NCI-H226 (cell line): ENCODE measurements at regions not wholly inside any gene's neighbourhood (a gene's known extent, or its start where the extent isn't known, plus 50 kb on each side); places are given as distances from the start of the nearest gene placed in this dataset.

Experiments
- DNase-seq: peaks from one replicate; pipeline ENCODE4 v3.0.0-alpha.2; 2015

DNA sequence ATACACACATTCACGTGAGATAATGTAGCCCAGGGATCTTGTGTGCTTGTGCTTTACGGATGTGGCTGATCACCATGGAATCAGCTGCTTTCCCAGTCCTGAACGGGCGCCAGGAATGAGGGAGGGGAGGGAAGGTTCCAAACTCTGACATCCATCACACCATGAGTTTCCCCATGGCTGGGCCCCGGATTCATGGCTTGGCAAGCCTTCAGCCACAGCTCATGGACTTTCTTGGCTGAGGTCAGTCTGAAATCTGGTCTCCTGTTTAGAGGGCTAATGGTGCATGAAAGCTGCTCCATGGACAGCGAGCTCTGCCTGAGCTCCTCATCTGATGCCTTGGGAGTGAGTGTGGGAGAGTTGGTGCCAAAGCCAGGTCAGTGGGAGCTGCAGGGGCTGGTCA, 767.6 kb upstream of the EEF2KMT start:
- peak; percentile 46 for DNase-seq

DNA sequence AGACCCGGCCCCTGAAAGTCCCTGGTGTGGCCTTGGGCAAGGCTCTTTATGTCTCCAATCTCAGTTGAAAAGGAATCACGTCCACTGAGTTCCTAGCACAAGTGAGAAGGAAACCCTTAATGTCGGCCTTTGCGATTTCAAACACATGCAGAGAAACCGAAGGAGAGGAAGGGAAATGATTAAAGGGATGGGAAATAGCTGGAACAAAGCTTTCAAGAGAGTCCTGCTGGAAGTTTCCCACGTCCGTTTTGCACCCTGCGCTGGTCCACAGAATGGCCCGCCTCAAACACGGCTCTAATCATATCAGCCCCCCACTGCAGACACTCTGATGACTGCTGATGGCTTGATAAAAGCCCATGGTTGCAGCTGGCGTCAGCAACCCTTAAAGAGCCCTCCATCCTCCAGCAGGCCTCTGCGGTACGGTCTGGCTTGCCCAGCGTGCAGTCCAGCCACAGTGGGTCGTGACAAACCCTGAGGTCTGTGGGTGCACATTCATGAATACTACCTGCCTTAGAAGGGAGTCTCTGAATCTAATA, 765.5 kb upstream of the EEF2KMT start:
- DNase-seq: no peak

DNA sequence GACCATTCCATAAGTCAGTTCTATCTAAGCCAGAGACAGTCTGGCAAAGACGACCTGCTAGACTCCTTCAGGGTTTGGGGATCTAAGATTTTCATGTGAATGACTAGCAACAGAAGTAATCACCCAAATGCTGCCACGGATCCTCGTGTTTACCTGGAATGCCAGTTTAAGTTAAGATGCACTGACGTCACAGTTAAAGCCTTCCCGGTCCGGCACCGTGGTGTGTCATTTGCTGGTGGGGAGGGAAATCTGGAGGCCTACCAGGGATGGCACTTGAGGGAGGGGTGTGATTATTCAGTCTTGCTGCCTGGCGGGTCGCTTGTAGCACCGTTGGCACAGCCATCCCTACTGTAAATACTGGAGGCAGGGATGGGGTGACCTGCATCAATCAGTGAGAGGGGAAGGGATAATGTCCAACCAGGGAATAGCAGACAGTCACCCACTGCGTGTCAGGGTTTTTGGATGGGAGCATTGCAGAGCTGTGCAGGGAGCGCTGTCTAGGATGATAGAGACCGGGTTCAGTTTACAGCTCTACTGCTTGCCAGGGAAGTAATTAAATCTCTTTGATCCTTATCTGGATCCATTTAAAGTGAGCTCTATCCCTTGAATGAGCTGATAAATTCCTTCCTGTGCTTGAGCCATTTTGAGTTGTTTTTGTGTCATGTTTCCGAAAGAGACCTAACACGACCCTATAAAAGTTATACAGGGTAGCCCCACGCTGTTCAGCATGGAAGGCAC, 764.7 kb upstream of the EEF2KMT start:
- no peak for DNase-seq

DNA sequence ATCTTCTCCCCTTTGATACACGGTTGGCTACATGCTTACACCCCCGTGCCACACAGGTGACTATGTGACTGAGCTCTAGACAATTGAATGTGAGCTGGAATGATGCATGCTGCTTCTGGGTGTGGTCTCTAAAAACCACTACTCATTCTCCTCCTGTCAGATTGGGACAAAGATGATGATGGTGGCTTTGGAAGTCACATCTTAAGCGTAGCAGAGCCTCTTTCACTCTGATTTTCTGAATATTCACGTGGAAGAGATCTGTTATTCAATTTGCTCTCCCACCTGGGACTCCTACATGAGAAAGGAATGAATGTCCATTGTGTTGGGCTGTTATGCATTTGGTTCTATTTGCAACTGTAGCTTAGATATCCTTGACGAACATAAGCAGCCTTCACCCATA, 763.6 kb upstream of the EEF2KMT start:
- no peak for DNase-seq

DNA sequence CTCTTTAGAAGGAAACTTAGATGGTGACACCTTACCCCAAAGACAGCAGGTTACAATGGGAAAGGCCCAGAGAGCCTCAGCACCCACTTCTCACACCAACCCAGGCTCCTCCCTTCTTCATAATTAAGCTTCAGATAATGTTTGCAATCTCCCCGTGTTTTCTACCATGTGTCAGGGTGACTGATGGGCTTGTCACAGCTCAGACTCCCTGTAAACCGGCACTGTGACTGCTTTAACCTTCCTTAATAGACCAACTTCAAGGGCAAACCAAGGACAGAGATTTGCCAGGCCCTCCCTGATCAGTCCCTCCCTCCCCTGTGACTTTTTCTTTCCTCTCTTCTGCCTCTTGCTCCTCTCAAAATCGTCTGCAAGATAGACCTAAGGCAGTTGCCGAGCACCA, 760.6 kb upstream of the EEF2KMT start:
- DNase-seq: no peak

DNA sequence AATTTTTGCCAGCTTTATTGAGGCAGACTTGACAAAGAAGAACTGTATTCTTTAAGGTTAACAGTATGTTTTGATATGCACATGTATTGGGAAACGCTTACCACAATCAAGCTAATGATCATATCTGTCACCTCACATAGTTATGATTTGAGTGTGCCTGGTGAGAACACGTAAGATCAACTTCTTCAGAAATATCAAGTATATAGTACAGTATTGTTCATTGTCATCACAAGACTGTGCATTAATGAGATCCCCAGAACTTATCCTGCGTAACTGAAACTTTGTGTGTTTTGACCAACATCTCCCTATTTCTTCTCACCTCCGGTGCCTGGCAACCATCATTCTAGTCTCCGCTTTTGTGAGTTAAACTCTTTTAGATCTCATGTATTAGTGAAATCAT, 756.4 kb upstream of the EEF2KMT start:
- no peak for DNase-seq

DNA sequence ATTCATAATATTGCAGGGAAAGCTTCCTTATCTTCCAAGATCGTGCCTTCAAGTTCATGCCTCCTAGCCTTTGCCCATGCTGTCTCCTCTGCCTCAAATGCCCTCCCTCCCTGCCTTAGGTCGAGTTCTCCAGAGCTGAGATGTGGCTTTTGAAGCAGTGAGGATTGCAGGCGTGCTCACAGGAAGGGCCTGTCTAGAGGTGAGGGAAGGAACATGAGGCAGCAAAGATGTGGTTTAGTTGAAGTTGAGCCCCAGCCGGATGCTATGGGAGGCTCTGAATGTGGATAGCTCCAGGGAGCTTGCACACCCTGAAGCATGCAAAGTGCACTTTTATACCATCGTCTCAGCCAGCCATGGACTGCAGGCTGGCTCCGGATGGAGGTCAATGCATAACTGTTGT, 754.6 kb upstream of the EEF2KMT start:
- DNase-seq: no peak

DNA sequence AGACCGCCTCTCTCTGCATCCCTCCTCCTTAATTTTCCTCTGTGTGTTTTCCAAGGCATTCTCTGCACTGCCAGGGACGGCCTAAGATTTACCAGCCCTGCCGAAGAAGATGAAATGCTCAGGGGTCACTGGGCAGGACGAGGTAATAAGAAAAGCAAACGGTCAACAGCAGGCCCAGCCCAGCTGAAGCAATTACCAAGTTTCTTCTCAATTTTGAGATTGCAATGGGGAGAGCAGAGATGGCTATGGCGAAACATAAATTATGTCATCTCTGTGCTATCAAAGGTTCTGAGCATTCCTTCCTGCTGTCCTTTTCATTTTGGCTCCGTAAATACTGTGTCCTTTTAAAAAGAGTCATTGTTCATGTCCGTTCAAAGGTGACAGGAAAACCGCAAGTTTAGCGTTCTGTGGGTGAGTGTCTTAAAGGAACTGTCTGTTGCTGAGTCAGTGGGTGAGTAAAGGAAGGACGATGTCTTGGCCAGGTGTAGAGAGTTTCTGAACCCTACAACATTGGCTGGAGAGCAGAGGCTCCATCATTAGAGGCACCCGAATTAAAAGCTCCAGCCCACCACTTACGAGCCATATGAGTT, 753.9 kb upstream of the EEF2KMT start:
- no peak for DNase-seq

DNA sequence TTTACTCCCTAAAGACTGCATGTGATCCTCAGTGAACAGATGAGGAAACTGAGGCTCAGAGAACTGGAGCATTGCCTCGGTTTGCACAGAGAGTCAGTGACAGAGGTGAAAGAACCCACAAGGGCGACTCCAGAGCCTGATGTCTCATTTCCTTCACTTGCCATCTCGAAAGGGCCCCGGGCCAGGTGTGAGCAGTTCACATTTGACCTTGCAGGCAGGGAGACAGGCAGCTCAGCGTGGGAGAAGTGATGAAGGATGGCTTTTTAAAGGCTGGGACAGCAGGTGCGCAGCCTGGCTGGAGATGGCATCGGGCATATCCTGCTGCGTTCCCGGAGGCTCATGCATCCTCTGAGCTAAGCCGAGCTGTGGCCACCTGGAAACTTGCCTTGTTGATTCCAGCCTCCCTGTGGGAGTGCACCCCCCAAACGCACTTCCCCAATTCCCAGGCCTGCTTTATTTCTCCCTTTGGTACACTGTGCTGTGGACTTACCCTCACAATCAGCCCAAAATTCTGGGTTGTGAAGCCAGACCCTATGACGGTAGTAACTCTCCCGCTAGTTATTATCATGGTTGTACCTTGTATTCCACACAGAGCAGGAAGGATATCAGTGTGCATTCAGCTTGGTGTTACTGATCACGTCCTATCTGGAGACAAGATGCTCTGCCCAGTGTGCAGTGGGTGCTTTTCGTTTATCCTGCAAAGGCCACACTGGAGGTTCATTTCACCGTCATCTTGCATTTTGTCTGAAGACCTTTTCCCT, 753.2 kb upstream of the EEF2KMT start:
- no peak for DNase-seq

DNA sequence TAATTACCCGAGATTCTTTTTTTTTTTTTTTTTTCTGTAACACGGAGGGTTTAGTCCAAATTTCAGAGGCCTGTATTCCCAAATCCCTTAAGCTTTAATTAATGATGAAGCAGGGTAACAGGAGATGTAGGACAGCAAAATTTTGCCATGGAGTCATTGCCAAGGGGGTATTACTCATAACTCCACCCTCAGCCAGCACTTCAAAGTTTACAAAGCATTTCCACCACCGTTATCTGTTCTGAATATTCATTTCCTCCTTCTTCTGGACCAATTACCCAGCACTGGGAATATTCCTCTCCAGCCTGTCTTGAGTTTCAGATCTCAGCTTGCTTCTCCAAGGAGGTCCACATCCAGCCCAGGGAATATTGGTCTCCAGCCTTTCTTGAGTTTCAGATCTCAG, 747.5 kb upstream of the EEF2KMT start:
- DNase-seq: peak; percentile 62

DNA sequence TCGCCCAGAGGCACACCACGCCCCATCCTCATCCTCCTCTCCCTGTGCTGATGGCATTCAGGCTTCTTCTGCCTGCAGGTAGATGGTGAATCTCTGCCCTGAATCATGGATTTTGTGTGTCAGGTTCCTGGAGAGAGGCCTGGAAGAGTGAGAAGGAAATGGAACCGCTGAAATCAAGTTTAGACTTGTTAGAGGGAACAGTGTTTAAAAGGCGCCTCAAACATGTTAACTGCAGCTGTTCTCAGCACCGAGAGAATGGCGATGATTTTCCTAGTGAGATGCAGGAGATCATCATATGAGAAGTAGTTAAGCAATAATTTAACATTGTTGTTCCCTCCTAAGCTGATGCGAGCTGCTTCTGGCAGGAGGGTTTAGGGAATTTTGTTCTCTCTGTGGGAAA, 744.4 kb upstream of the EEF2KMT start:
- no peak for DNase-seq

DNA sequence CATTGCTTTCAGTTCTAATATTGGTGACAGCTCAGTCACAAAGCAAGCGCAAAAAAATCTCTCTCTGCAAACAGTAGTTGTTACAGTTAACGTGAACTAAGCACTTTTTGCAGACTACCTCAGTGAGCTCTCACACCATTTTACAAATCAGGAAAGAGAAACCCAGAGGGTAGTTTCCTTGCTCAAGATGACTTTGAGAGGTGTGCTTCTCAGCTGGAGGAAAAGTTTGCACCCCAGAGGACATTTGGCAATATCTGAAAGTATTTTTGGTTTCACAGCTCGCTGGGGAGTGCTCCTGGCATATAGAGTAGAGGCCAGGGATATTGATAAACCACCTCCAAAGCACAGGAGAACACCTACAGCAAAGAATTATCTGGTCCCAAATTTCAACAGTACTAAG, 741.1 kb upstream of the EEF2KMT start:
- no peak for DNase-seq

DNA sequence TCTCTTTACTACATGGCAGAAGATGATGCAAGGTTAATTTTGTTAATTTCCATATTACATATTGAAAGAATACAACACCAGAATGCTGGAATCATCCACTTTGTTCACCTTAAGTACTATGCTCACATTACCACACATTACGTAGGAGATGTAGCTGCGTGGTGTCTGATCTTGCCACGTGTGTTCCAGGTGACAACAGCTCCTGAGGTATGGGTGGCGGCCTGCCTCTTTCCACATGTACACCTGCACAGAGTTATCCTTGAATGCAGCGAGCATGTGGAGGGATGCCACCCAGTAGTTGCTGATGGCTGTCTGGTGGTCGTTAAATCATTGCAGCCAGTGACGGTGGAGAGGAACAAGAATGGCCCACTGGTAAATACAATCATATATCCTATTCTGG, 740.5 kb upstream of the EEF2KMT start:
- DNase-seq: no peak

DNA sequence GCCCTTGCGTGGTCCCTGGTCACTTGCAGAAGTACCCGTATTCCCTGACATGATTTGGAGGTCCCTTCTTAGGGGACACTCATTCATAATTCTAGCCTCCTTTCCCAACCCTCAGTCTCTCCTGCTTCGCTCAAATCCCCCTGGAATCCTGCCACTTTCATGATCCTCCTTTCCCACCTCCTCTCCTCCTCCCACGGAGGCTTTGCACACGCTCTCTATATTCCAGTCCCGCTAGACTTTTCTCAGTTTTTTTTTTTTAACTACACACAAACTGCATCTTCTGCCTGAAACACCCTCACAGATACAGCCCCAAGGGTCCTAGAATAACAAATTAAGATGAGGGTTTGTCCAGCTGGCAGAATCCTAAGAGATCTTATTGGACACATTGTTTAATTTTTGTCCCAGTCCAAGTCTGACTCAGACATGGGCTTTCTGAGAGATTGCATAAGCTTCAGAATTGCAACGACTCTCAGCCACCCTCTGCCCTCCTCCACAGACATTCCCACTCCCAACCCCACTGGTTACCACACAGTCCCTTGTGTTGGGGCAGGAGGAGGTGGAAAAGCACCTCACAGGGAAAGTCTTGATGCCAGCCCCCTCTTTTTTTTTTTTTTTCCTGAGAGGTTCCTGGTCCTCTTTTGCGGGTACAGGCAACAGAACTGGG, 739.5 kb upstream of the EEF2KMT start:
- DNase-seq: peak; percentile 72

DNA sequence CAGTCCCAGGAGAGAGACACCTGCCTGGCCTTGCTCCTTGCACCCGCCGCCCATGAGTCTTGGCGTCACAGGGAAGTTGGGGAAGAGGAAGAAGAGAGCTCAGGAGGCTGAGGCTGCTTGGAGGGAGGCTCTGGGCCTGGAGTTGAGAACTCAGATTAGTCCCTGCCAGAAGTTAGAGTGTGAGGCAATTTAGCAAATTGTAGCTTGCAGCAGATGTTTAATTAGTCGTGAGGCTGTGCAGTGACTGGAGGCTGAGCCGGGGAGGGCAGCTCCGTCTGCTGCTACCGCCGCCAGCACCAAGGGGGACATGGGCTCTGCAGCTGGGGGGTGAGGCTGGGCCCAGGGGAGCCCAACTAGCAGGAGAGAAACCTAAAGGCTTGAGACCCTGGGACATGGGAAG, 738.3 kb upstream of the EEF2KMT start:
- no peak for DNase-seq

DNA sequence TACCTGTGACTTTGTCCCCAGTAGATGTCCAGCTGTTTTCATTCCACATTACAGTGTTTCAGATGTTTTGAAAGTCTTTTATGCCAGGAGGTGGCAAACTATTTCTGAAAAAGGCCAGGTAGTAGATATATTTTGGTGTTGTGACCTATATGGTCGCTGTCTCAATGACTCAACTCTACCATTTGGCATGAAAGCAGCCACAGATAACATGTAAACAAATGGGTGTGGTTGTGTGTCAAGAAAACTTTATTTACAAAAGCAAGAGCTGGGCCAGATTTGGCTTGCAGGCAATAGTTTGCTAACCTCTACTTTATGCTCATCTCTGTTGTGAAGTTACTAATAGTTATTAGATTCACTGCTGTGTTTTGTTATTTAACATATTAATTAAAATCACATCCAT, 728.7 kb upstream of the EEF2KMT start:
- no peak for DNase-seq

DNA sequence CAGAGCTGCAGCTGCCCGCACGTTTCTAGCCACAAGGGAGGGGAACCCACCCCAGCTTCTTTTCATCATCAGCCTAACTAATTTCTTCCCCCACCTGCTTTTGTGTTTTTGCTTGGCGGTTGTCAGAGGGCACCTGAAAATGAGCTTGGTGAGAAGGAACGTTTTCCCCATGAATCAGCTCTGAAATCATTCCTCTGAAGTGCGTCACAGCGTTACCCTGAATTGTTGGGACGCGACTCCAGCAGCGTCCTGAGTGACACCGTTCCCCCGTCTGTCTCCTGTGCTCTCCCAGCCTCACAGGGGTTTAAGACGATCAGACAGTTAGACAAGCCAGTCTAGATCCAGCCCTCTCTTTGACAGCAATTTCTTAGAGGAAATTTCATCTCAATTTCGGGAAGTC, 722.9 kb upstream of the EEF2KMT start:
- DNase-seq: no peak

DNA sequence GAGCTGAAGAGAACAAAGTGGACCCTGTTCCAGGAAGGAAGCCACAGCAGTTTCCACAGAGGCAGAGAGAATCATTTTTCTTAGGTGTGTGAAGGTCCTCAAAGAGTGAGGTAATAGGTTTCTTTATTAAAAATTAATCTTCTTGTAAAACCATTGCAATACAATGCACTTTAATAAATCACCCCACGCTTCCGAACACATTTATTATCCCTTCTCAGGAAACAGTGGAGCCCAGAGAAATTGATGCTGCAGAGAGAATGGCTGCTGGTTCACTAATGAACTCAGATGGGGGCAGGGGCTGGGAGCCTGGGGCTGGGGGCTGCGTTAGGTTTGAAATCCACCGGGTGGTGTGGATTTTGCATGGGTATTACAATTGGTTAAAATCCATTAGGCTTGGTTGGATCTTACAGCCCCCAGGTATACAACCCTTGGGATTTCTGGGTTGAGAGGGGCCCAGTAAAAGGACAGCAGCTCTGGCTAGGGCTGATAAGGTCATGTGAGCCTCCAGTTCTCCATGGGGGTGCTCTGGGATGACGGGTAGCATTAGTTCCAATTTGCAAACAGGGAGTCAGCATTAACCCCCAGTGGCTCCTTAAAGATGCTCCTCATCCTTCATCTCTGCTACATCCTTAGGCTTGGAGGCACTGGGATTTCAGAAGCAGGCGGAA, 718.1 kb upstream of the EEF2KMT start:
- DNase-seq: no peak

DNA sequence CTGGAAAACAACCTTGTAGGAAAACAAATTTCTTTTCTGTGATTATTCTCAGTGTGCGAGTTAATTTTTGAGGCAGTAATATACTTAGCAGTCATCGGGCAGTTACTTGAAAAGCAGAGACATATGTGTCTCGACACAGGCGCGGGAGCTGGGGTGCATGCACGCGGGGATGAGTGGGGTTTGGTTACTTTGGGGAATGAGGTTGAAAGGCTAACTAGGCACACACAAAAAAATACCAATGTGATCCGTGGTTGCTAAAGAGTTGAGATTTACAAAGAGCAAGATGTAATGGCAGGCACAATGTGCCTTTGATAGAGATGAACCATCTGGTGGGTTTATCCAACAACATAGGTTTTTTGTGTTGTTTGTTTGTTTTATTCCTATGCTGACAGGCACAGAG, 703.8 kb upstream of the EEF2KMT start:
- no peak for DNase-seq

DNA sequence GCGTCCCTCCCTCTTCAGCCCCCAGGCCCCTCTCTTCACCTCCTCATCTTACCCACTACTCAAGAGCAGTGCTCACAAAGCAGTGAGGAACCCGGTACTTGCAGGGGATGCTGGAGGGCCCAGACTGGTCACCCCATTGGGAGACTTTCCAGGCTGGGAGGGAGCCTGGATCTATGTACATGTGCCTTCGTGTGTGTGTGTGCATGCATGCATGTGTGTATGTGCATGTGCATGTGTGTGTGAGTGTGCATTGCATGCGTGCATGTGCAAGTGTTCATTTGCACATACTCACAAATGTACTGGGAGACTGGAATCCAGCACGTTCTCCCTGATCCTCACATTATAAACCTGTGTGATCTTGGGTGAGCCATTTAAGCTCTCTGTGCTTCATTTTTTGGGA, 696.0 kb upstream of the EEF2KMT start:
- DNase-seq: no peak

DNA sequence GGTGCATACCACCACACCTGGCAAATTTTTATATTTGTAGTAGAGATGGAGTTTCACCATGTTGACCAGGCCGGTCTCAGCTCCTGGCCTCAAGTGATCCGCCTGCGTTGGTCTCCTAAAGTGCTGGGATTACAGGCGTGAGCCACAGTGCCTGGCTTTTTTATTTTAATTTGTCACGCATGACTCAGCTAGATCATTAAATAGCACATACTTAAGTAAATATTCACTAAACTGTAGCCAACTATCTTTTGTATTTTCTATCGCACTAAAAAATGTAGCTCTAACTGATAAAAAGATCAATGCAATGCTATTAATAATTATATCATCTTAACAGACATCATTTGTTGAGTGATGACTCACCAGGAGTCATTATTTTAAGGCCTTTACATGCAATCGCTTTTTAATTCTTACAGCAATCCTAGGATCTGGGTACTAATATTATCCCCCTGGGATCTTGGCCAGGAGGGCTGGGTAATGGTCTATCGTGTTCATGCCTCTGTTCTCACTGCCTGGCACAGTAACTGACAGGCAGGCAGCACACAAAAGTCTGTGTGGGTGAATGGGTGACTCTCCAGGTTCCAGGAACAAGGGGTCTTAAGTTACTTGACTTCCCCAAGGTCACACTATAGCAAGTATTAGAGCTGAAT, 693.5 kb upstream of the EEF2KMT start:
- no peak for DNase-seq

DNA sequence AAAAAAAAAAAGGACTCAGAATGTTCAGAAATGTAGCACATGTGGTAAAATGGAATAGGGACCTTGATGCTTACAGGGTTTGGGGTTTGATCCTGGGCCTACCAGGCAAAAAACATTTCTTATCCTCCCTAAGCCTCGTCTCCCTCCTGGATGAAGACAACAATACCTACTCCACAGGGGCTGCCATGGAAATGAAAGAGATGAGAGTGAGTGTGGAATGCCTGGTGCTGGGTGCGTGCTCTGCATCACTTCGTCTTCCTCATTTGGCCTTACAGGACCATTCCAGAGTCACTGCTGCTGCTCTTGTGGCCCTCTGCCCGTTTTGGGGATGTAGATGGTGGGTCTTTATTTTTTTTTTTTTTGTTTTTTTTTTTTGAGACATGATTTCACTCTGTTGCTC, 692.9 kb upstream of the EEF2KMT start:
- no peak for DNase-seq
